HL-60 (cell line): ENCODE measurements at regions not wholly inside any gene's neighbourhood (a gene's known extent, or its start where the extent isn't known, plus 50 kb on each side); places are given as distances from the start of the nearest gene placed in this dataset.

Source experiments
- DNase-seq, 2 experiments: peaks; one replicate each; pipeline ENCODE4 v3.0.0-alpha.2; 2010 to 2020; ENCODE audit warnings: low read depth in 1 of 2, low spot score in 1 of 2
- H3K27ac ChIP-seq: fragments of 250-450 bp; sonication (Bioruptor Pico); replicated peaks from 2 replicates; pipeline ENCODE4 v1.5.1; 2020; ENCODE audit warnings: mild to moderate bottlenecking, moderate library complexity
- H3K27me3 ChIP-seq: fragments of 250-450 bp; sonication (Bioruptor Pico); 2 replicates; pipeline ENCODE4 v1.5.1; 2021; ENCODE audit warnings: mild to moderate bottlenecking, moderate library complexity; ENCODE audit not compliant: insufficient read depth, poor library complexity, severe bottlenecking
- H3K4me3 ChIP-seq: replicated peaks from 2 replicates; pipeline ENCODE4 v1.5.1; 2011; ENCODE audit warnings: mild to moderate bottlenecking, control low read depth, low read length; ENCODE audit not compliant: insufficient read depth
- CTCF ChIP-seq: IDR thresholded peaks from one replicate; pipeline ENCODE4 v1.5.1; 2011; ENCODE audit warnings: low read length, control low read depth, inconsistent platforms; ENCODE audit not compliant: insufficient read depth
- GABPA ChIP-seq: IDR thresholded peaks from 2 replicates; pipeline ENCODE4 v1.6.1; 2012; ENCODE audit warnings: low read depth
- POLR2AphosphoS5 ChIP-seq: IDR thresholded peaks from 2 replicates; pipeline ENCODE4 v1.6.1; 2012; ENCODE audit warnings: low read depth
- REST ChIP-seq: IDR thresholded peaks from 2 replicates; pipeline ENCODE4 v1.6.1; 2012; ENCODE audit warnings: low read depth; ENCODE audit not compliant: insufficient replicate concordance
- SPI1 ChIP-seq: IDR thresholded peaks from 2 replicates; pipeline ENCODE4 v1.6.1; 2012; ENCODE audit warnings: low read depth, mild to moderate bottlenecking, borderline replicate concordance

- Histone ChIP-seq H3K4me3 (no peak overlapping the region), H3K27ac (no peak overlapping the region), H3K27me3 (no peaks in the 10 kb centered on the region)
- no peak for TF ChIP-seq POLR2AphosphoS5
- TF ChIP-seq SPI1: no peak
- no peak for TF ChIP-seq CTCF
- no peak for TF ChIP-seq REST
- TF ChIP-seq GABPA: no peak
- no peak for DNase-seq
Measured at GRCh38 chr7:153034791-153035190, 275.2 kb downstream of the ACTR3B start.

- H3K4me3 ChIP-seq: no peak overlapping the region
- no peak overlapping the region for H3K27ac ChIP-seq
- DNase-seq: no peak
- H3K27me3 ChIP-seq: no peaks in the 10 kb centered on the region
- TF ChIP-seq SPI1 (no peak), POLR2AphosphoS5 (no peak), CTCF (no peak), REST (no peak), GABPA (no peak)
Measured at GRCh38 chr7:153036396-153037063, 277.0 kb downstream of the ACTR3B start.

GRCh38 chr7:153043440-153043839, 283.9 kb downstream of the ACTR3B start:
- Histone ChIP-seq H3K4me3 (no peak overlapping the region), H3K27me3 (no peaks in the 10 kb centered on the region), H3K27ac (no peak overlapping the region)
- no peak for TF ChIP-seq SPI1
- DNase-seq: no peak

- no peaks in the 10 kb centered on the region for H3K27me3 ChIP-seq
- no peak for TF ChIP-seq GABPA
- TF ChIP-seq REST: no peak
- TF ChIP-seq POLR2AphosphoS5: no peak
- no peak for TF ChIP-seq CTCF
- TF ChIP-seq SPI1: no peak
- no peak overlapping the region for H3K4me3 ChIP-seq
- no peak for DNase-seq
- H3K27ac ChIP-seq: no peak overlapping the region
Measured at GRCh38 chr7:153044981-153045380, 285.4 kb downstream of the ACTR3B start.
